ENCODE measurements at regions not wholly inside any gene's neighbourhood (a gene's known extent, or its start where the extent isn't known, plus 50 kb on each side); places are given as distances from the start of the nearest gene placed in this dataset.

DNA sequence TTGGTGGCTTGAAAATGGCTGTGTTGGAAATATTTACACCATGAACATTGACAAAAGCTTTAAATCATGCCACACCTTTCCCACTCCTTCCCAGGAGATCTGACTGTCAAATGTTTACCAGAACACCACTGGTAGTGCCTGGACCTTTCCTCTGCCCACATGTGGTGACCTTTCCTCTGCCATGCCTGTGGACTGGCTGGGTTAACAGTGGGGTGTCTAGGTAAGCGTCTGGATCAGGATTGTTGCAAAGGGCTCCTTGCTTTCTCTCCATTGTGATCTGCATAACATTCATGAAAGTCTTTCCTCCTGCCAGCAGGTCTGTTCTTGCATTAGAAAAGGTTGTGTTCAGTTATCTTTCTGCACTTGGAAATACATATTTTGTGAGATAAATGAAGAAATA lies 572.7 kb downstream of the DHX35 start:
- TF ChIP-seq, protein P1, sequence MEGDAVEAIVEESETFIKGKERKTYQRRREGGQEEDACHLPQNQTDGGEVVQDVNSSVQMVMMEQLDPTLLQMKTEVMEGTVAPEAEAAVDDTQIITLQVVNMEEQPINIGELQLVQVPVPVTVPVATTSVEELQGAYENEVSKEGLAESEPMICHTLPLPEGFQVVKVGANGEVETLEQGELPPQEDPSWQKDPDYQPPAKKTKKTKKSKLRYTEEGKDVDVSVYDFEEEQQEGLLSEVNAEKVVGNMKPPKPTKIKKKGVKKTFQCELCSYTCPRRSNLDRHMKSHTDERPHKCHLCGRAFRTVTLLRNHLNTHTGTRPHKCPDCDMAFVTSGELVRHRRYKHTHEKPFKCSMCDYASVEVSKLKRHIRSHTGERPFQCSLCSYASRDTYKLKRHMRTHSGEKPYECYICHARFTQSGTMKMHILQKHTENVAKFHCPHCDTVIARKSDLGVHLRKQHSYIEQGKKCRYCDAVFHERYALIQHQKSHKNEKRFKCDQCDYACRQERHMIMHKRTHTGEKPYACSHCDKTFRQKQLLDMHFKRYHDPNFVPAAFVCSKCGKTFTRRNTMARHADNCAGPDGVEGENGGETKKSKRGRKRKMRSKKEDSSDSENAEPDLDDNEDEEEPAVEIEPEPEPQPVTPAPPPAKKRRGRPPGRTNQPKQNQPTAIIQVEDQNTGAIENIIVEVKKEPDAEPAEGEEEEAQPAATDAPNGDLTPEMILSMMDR (conservative IDR thresholded peaks at IDR 0.05; ENCODE audit: low read length) = no peak
- no peak for TF ChIP-seq EZH2phosphoT487 (IDR thresholded peaks at IDR 0.05; ENCODE audit: borderline replicate concordance)
